HUES48 (cell line): ENCODE measurements at regions not wholly inside any gene's neighbourhood (a gene's known extent, or its start where the extent isn't known, plus 50 kb on each side); places are given as distances from the start of the nearest gene placed in this dataset.

ENCODE experiments used
- H3K27ac ChIP-seq: one replicate; pipeline ENCODE4 v1.7.0; 2013; ENCODE audit warnings: low read depth, low read length, inconsistent platforms
- H3K27me3 ChIP-seq: 2 replicates; pipeline ENCODE4 v1.6.1; 2013; ENCODE audit warnings: mild to moderate bottlenecking, low read length; ENCODE audit not compliant: control insufficient read depth, insufficient read depth
- H3K36me3 ChIP-seq: 2 replicates; pipeline ENCODE4 v1.6.1; 2013; ENCODE audit warnings: low read length; ENCODE audit not compliant: control insufficient read depth, insufficient read depth
- H3K4me1 ChIP-seq: 2 replicates; pipeline ENCODE4 v1.6.1; 2013; ENCODE audit warnings: mild to moderate bottlenecking, low read length; ENCODE audit not compliant: control insufficient read depth, insufficient read depth
- H3K4me3 ChIP-seq: 2 replicates; pipeline ENCODE4 v1.5.1; 2013; ENCODE audit warnings: mild to moderate bottlenecking, low read depth, low read length
- H3K9ac ChIP-seq: 2 replicates; pipeline ENCODE4 v1.6.1; 2013; ENCODE audit warnings: mild to moderate bottlenecking, low read depth, low read length, moderate library complexity
- H3K9me3 ChIP-seq: 2 replicates; pipeline ENCODE4 v1.6.1; 2013; ENCODE audit warnings: low read length; ENCODE audit not compliant: control insufficient read depth, insufficient read depth

DNA sequence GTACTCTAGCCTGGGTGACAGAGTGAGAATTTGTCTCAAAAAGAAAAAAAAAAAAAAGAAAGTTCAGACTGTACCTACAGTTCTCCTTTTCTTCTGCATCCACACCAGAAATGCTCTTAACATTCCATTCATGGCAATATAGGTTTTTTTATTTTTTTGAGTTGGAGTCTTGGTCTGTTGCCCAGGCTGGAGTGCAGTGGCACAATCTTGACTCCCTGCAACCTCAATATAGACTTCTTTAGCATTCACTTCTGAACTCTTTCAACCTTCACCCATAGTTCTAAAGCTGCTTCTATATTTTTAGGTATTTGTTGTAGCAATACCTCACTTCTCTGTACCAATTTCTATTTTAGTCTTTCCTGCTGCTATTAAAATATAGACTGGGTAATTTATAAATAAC, 1095.7 kb downstream of the FLRT2 start:
- H3K36me3 ChIP-seq = no peaks in the 10 kb centered on the region
- H3K4me3 ChIP-seq = no peak overlapping the region
- no peaks in the 10 kb centered on the region for H3K9me3 ChIP-seq
- no peaks in the 10 kb centered on the region for H3K27me3 ChIP-seq
- no peak overlapping the region for H3K27ac ChIP-seq
- no peak overlapping the region for H3K9ac ChIP-seq
- no peaks in the 10 kb centered on the region for H3K4me1 ChIP-seq

DNA sequence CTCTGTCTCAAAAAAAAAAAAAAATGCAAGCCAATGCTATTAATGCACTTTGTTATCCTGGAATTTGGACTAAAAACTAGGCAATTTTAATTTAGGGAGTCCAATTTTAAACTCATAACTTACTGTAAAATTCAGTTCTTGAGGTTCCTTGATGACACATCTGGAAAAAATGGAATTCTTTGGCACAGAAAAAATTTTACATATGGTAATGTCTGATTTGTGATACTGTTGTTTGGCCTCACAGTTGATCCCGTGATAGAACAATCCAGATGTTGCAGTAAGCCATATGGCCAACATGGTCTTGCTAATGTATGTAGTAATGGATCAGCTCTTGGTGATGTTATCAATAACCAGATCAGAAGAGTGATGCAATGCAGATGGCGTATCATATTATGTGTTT, 1089.8 kb downstream of the FLRT2 start:
- Histone ChIP-seq H3K27me3 (no peaks in the 10 kb centered on the region), H3K9me3 (no peaks in the 10 kb centered on the region), H3K27ac (no peak overlapping the region), H3K4me3 (no peak overlapping the region), H3K9ac (no peak overlapping the region), H3K36me3 (no peaks in the 10 kb centered on the region), H3K4me1 (no peaks in the 10 kb centered on the region; the same call in 1 of the 2 replicates)

- no peak overlapping the region for H3K9ac ChIP-seq
- no peaks in the 10 kb centered on the region; the same call in 1 of the 2 replicates for H3K4me1 ChIP-seq
- H3K4me3 ChIP-seq = no peak overlapping the region
- no peaks in the 10 kb centered on the region for H3K27me3 ChIP-seq
- no peaks in the 10 kb centered on the region for H3K36me3 ChIP-seq
- no peak overlapping the region for H3K27ac ChIP-seq
- H3K9me3 ChIP-seq = no peaks in the 10 kb centered on the region
These were observed 1083.8 kb downstream of the FLRT2 start for GRCh38 chr14:86613786-86614185.

DNA sequence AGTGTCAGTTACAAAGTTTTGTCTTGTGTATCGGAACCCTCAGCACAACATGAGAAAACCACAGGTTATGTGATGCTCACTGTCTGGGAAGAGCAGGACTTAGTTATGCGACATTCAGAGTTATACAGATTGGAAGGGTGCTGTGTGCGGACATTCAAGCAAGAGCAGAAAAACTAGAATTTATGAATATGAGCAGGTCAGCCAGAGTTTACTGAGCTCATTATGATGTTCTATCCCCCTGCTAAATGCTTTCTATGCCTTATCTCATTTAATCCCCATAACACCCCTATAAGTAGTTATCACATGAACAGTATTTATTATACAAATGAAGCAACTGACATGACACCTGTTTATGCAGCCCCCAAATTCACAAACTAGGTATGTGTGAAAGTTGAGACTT, 1083.2 kb downstream of the FLRT2 start:
- H3K27me3 ChIP-seq = no peaks in the 10 kb centered on the region
- H3K9me3 ChIP-seq = no peaks in the 10 kb centered on the region
- H3K4me1 ChIP-seq = no peaks in the 10 kb centered on the region; the same call in 1 of the 2 replicates
- no peak overlapping the region for H3K4me3 ChIP-seq
- H3K36me3 ChIP-seq = no peaks in the 10 kb centered on the region
- H3K9ac ChIP-seq = no peak overlapping the region
- no peak overlapping the region for H3K27ac ChIP-seq

DNA sequence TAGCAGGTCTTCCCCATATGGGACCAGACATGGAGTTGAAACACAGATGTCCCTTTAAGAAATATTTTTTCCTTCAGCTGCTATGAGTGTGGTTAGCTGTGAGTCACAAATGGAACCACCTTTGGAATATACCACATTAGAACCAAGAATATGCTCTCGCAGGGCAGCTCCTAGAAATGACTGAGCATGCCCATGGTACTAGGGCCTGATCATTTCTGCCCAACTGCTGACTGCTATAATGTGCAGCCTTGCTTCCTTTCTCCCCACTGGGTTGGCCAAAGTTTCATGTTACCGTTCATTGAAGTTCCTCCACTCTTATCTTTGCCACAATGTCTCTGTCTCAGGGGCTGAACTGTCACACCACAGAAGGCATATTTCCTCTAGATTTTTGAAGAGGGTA, 1074.6 kb downstream of the FLRT2 start:
- no peak overlapping the region for H3K9ac ChIP-seq
- no peaks in the 10 kb centered on the region for H3K36me3 ChIP-seq
- no peaks in the 10 kb centered on the region for H3K27me3 ChIP-seq
- H3K4me1 ChIP-seq = no peaks in the 10 kb centered on the region
- H3K4me3 ChIP-seq = no peak overlapping the region
- H3K9me3 ChIP-seq = no peaks in the 10 kb centered on the region
- H3K27ac ChIP-seq = no peak overlapping the region

DNA sequence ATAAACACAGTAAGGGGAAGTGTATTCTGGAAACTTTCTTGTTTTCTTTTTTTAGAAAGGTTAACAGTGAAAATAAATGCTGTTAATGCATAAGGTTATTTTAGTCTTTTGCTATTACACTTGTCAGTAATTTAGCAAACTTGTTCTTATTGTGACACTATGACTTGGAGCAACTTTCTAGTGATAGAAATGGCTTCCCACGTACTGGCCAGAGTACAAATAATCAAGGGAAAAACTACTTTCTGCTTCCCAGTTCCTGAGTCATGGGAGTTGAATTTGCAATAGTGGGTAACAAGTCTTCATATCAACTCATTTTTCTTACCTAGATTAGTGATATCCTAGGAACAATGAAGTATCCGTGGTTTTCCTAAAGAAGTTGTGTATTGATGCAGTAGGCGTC, 1072.3 kb downstream of the FLRT2 start:
- Histone ChIP-seq H3K9ac (no peak overlapping the region), H3K27me3 (no peaks in the 10 kb centered on the region), H3K4me1 (no peaks in the 10 kb centered on the region), H3K27ac (no peak overlapping the region), H3K36me3 (no peaks in the 10 kb centered on the region), H3K9me3 (no peaks in the 10 kb centered on the region), H3K4me3 (no peak overlapping the region)

GRCh38 chr14:86601813-86602212, 1071.9 kb downstream of the FLRT2 start:
- H3K36me3 ChIP-seq = no peaks in the 10 kb centered on the region

DNA sequence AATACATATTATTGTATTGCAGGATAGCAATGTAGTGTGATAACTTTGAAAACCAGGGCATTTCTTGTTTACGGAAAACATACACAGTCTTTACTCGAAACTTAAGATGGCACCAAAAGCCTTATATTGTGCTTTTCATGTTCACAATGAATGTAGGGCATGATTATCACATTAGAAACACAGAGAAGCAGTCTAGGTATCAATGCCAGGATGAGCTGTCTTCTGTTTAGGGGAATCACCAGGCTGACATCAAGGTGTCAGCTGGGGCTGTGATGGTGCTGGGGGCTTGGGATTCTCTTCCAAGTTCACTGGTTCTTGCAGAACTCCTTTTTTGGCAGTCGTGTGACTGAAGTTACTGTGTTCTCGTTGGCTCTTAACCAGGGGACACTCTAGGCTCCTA, 1067.3 kb downstream of the FLRT2 start:
- Histone ChIP-seq H3K4me1 (no peaks in the 10 kb centered on the region), H3K27ac (no peak overlapping the region), H3K36me3 (no peaks in the 10 kb centered on the region), H3K4me3 (no peak overlapping the region), H3K27me3 (no peaks in the 10 kb centered on the region), H3K9ac (no peak overlapping the region), H3K9me3 (no peaks in the 10 kb centered on the region)

More at GRCh38 chr14:86601813-86602212, 1071.9 kb downstream of the FLRT2 start:
- no peaks in the 10 kb centered on the region for H3K4me1 ChIP-seq
- no peak overlapping the region for H3K9ac ChIP-seq
- H3K4me3 ChIP-seq = no peak overlapping the region
- no peak overlapping the region for H3K27ac ChIP-seq
- H3K27me3 ChIP-seq = no peaks in the 10 kb centered on the region
- no peaks in the 10 kb centered on the region for H3K9me3 ChIP-seq

GRCh38 chr14:86596024-86596423, 1066.1 kb downstream of the FLRT2 start:
- Histone ChIP-seq H3K9ac (no peak overlapping the region), H3K9me3 (no peaks in the 10 kb centered on the region), H3K4me1 (no peaks in the 10 kb centered on the region), H3K4me3 (no peak overlapping the region), H3K27ac (no peak overlapping the region), H3K36me3 (no peaks in the 10 kb centered on the region), H3K27me3 (no peaks in the 10 kb centered on the region)

DNA sequence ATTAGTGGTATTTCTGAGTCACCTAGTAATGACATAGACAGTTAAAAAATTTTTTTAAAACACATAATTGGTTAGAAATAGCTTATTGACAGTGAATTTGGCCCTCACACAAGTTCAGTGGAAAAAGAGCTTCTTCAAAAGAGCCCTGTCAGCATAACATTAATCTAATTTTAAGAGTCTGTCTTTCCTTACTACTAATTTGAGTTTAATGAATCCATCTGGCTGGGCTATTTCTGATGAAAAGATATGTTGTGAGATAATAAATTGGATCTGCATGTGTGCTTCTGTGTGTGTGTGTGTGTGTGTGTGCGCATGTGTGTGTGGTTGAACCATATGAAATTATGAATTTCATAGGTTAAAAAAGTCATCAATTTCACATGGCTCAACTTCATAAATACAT, 1045.2 kb downstream of the FLRT2 start:
- Histone ChIP-seq H3K4me1 (no peaks in the 10 kb centered on the region), H3K27ac (no peak overlapping the region), H3K27me3 (no peaks in the 10 kb centered on the region), H3K36me3 (no peaks in the 10 kb centered on the region), H3K9ac (no peak overlapping the region), H3K4me3 (no peak overlapping the region), H3K9me3 (no peaks in the 10 kb centered on the region)

DNA sequence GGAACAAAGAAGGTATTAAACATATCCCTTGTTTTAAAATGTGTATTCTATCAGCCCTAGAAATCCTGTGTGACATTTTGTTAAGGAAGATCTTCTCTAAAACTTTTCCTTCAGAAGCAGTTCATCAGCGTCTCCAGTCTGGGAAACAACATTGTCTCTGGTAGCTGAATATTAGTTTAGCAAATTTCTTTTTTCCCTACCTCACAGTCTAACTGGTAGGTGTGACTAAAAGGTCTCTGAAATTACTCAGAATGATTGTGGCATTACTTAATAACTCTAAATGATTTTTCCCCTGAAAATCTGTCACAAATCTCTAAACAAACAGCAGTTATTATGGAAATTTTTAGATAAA, 1044.8 kb downstream of the FLRT2 start:
- Histone ChIP-seq H3K27ac (no peak overlapping the region), H3K9ac (no peak overlapping the region)

More for the DNA sequence above, 1044.8 kb downstream of the FLRT2 start:
- H3K9me3 ChIP-seq = no peaks in the 10 kb centered on the region
- H3K4me3 ChIP-seq = no peak overlapping the region
- H3K27me3 ChIP-seq = no peaks in the 10 kb centered on the region
- H3K4me1 ChIP-seq = no peaks in the 10 kb centered on the region
- H3K36me3 ChIP-seq = no peaks in the 10 kb centered on the region
